OCI-LY7 (cell line): ENCODE measurements at regions not wholly inside any gene's neighbourhood (a gene's known extent, or its start where the extent isn't known, plus 50 kb on each side); places are given as distances from the start of the nearest gene placed in this dataset.

Experiments
- EZH2phosphoT487 ChIP-seq: fragments of 200-600 bp; sonication (generic); IDR thresholded peaks from 2 replicates; pipeline ENCODE4 v1.6.1; 2018; ENCODE audit warnings: low read depth, borderline replicate concordance, mild to moderate bottlenecking, mixed run types, antibody characterized with exemption, low read length, moderate library complexity, mixed read lengths
- TF ChIP-seq, protein P1 (sequence below): fragments of 200-600 bp; sonication (generic); conservative IDR thresholded peaks from 2 replicates; pipeline ENCODE4 v1.5.1; 2014; ENCODE audit warnings: mild to moderate bottlenecking, antibody characterized with exemption, low read length, moderate library complexity, mixed read lengths

DNA sequence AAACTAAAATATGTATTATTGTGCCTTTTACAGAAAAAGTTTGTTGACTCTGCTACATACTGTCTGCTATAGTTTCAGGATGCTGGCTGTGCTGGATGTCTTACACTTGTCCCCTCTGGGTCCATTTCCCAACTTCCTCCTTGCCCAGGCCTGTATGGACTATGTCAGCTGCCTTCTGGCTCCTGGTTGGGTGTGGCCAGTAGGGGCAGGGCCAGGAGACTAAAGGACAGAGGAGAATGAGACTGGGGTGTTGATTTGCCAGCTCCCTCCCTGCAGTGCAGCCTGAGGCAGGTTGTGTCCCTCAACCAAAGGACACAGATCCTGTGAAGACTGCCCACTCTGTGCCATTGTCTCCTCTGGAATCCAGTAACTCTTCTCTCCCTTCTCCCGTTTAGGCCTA, 90.6 kb upstream of the UBE2E2 start:
- TF ChIP-seq, protein P1, sequence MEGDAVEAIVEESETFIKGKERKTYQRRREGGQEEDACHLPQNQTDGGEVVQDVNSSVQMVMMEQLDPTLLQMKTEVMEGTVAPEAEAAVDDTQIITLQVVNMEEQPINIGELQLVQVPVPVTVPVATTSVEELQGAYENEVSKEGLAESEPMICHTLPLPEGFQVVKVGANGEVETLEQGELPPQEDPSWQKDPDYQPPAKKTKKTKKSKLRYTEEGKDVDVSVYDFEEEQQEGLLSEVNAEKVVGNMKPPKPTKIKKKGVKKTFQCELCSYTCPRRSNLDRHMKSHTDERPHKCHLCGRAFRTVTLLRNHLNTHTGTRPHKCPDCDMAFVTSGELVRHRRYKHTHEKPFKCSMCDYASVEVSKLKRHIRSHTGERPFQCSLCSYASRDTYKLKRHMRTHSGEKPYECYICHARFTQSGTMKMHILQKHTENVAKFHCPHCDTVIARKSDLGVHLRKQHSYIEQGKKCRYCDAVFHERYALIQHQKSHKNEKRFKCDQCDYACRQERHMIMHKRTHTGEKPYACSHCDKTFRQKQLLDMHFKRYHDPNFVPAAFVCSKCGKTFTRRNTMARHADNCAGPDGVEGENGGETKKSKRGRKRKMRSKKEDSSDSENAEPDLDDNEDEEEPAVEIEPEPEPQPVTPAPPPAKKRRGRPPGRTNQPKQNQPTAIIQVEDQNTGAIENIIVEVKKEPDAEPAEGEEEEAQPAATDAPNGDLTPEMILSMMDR, result no peak
- TF ChIP-seq EZH2phosphoT487, result no peak
